ENCODE measurements at regions not wholly inside any gene's neighbourhood (a gene's known extent, or its start where the extent isn't known, plus 50 kb on each side); places are given as distances from the start of the nearest gene placed in this dataset.

DNA sequence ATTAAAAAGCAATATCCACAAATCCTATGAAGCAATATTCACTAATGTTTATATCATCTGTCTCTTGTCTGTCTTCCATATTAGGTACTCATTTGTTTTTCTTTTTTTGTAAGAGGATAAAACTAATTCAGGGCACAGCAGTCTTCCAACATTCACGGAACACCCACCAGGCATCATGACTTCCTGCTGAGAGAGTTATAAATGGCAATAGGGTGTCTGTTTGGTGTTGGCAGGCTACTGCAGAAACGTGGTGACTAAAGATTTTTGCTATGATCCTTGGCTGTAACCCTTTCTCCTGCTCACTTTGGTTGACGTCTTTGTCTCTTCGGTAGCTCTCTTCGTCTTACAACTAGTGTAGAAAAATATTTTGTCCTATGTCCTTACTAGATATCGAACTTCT is 860.6 kb upstream of the MGAT4C start:
- no peak for TF ChIP-seq CTCF (IDR thresholded peaks at IDR 0.05; ENCODE audit: low read length)
- TF ChIP-seq EZH2 (IDR thresholded peaks at IDR 0.05; ENCODE audit: borderline replicate concordance, low read length): no peak

Measured in OCI-LY1 (cell line).